ENCODE measurements at regions not wholly inside any gene's neighbourhood (a gene's known extent, or its start where the extent isn't known, plus 50 kb on each side); places are given as distances from the start of the nearest gene placed in this dataset.

GRCh38 chrX:144916785-144917184 lies 330.5 kb upstream of the SPANXN1 start:
- no peak for TF ChIP-seq CTCF (IDR thresholded peaks at IDR 0.05; ENCODE audit: control extremely low read depth, extremely low read depth, low read depth, missing control alignments)
- no peak for DNase-seq (ENCODE audit: extremely low spot score)
- ChIA-PET POLR2A (no interaction called here), CTCF (no interaction called here)

- TF ChIP-seq CTCF (IDR thresholded peaks at IDR 0.05; ENCODE audit: control extremely low read depth, extremely low read depth, low read depth, missing control alignments), result no peak
- ChIA-PET CTCF (no interaction called here), POLR2A (no interaction called here)
- no peak for DNase-seq (ENCODE audit: extremely low spot score)
Measured at GRCh38 chrX:144918936-144919335, 328.4 kb upstream of the SPANXN1 start.

GRCh38 chrX:144946666-144947065 lies 300.6 kb upstream of the SPANXN1 start:
- DNase-seq (ENCODE audit: extremely low spot score), result no peak
- CTCF ChIA-PET, result no interaction called here
- POLR2A ChIA-PET, result no interaction called here
- TF ChIP-seq CTCF (IDR thresholded peaks at IDR 0.05; ENCODE audit: control extremely low read depth, extremely low read depth, low read depth, missing control alignments), result no peak

Data from GM10248 (cell line).